ENCODE measurements at regions not wholly inside any gene's neighbourhood (a gene's known extent, or its start where the extent isn't known, plus 50 kb on each side); places are given as distances from the start of the nearest gene placed in this dataset.
A peak's percentile ranks its signal among the peaks of the same experiment; 100 is the strongest.

DNA sequence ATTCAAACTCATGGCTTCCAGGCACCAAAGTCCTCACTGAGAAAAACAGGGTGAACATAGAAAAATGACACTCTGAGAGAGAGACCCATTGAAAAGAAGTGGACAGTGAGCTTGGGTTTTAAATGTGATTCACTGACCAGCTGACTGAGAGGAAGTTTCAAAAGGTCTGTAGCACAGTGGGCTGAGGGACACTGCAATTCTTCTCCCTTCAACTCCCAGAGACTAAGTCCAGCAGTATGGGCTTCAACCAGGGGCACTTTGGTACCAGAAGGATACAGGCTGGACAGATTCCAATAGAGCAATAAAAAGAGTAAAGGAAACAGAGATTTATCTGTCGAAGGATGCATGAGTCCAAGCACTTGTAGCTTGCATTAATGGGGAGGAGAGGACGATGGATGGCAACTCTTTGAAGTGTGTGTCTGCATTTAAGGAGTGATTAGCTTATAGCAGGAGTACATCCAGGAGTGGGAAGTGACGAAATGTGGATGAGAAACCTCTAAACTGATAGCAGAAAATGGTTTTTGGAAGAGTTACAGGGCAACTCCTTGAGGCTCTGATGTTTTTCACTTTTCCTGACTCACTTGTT, 117.0 kb upstream of the ANKRD55 start:
- Histone ChIP-seq H2BK120ac (ENCODE audit: low read depth, low read length, poor library complexity, severe bottlenecking) (no peak overlapping the region), H3K9ac (ENCODE audit: extremely low read depth, insufficient read length, low read length) (no peak overlapping the region), H3K4ac (ENCODE audit: low read depth, low read length) (no peak overlapping the region), H3K79me1 (ENCODE audit: insufficient read depth, low read depth, low read length, poor library complexity, severe bottlenecking) (no peaks in the 10 kb centered on the region), H2AFZ (ENCODE audit: low read length) (no peak overlapping the region), H3K9me3 (ENCODE audit: control insufficient read depth, low read depth, low read length) (no peaks in the 10 kb centered on the region), H3K18ac (ENCODE audit: insufficient read length, low read depth, low read length) (no peak overlapping the region), H2BK20ac (ENCODE audit: low read depth, low read length, poor library complexity, severe bottlenecking) (no peak overlapping the region), H3K27ac (ENCODE audit: insufficient read length, low read depth, low read length) (no peak overlapping the region), H3K56ac (ENCODE audit: insufficient read length, low read depth, low read length) (no peak overlapping the region), H3K4me1 (ENCODE audit: insufficient read depth, low read length) (no peaks in the 10 kb centered on the region), H3K27me3 (ENCODE audit: insufficient read depth, low read length) (no peaks in the 10 kb centered on the region), H2AK5ac (ENCODE audit: insufficient read length, low read length) (no peak overlapping the region), H3K14ac (ENCODE audit: insufficient read depth, low read length) (no peak overlapping the region), H2BK12ac (ENCODE audit: insufficient read length, low read depth, low read length) (no peak overlapping the region), H3K23me2 (ENCODE audit: insufficient read length, low read depth, low read length, poor library complexity, severe bottlenecking) (no peaks in the 10 kb centered on the region), H3K23ac (ENCODE audit: insufficient read length, low read depth, low read length) (no peak overlapping the region), H3T11ph (ENCODE audit: low read length) (no peak overlapping the region), H4K8ac (replicated peaks; ENCODE audit: insufficient read length, low read depth, low read length) (no peak overlapping the region), H3K79me2 (ENCODE audit: insufficient read depth, low read length) (no peaks in the 10 kb centered on the region), H3K4me2 (ENCODE audit: insufficient read depth, insufficient read length, low read length) (no peak overlapping the region), H4K5ac (ENCODE audit: insufficient read length, low read depth, low read length) (no peak overlapping the region), H4K91ac (ENCODE audit: insufficient read length, low read depth, low read length) (no peak overlapping the region), H4K20me1 (ENCODE audit: control insufficient read depth, insufficient read depth, insufficient read length) (no peaks in the 10 kb centered on the region), H2BK5ac (ENCODE audit: insufficient read length, low read length) (no peak overlapping the region), H2BK15ac (ENCODE audit: low read depth, low read length) (no peak overlapping the region)
- Mint-ChIP-seq H3K36me3 (ENCODE audit: insufficient read depth in 1 of 3, low read depth in 3 of 3) (no peaks in the 10 kb centered on the region), H3K9me3 (no peaks in the 10 kb centered on the region), H3K27me3 (ENCODE audit: low read depth) (no peaks in the 10 kb centered on the region), H3K27ac (peak overlapping the region in 1 of 3 experiments; percentile 24; a peak in 1 of 7 replicates), H3K4me3 (no peak overlapping the region), H3K4me1 (peaks cover 5% of the 10 kb centered on the region in 2 experiments)
- DNase-seq: no peak
- no CpG with 5 or more reads among the region's 3 CpGs for WGBS (ENCODE audit: extremely low coverage, insufficient read length, low lambda C conversion rate)
- no peak for TF ChIP-seq CTCF (conservative IDR thresholded peaks at IDR 0.05)

Data from H9 (cell line).